ENCODE measurements at regions not wholly inside any gene's neighbourhood (a gene's known extent, or its start where the extent isn't known, plus 50 kb on each side); places are given as distances from the start of the nearest gene placed in this dataset.
A peak's percentile ranks its signal among the peaks of the same experiment; 100 is the strongest.

GRCh38 chr9:105023788-105024187, 95.8 kb upstream of the ABCA1 start:
- no peak for DNase-seq

GRCh38 chr9:105024529-105024928, 96.6 kb upstream of the ABCA1 start:
- DNase-seq = no peak

DNA sequence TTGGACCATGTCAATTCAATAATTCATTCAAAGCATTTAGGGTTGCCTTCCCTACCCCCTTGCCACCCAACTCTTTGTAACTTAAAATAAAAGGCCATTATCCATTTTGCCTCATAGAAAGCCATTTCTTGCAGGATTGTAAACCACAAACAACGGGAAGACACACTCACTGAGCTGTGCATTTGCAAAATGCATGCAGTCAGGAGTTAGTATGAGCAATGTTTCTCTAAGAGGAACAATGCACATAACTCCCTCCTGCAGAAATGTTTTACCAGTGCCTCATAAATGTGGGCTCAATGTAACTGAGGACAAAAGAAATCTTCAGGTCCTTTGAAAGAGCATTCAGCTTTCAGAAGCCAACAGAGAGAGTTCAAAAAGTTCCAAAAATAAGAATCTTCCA, 98.5 kb upstream of the ABCA1 start:
- no peak for DNase-seq

DNA sequence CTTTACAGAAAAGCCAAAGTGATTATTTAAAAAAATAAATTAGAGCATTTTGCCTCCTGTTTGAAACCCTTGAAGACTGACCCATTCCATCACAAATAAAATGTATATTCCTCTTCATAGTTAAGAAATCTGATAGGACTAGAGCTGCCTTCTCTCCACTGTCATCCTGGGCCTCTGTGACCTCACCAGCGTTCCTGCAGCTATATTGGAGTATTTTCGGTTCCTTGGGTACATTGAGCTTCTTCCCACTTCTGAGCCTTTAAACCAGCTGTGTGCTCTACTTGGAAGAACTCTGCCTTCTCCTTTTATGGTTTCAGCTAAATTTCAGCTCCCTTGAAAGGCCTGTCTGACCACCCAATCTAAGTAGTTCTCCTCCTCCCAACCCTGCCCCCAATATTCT, 99.1 kb upstream of the ABCA1 start:
- DNase-seq = no peak

DNA sequence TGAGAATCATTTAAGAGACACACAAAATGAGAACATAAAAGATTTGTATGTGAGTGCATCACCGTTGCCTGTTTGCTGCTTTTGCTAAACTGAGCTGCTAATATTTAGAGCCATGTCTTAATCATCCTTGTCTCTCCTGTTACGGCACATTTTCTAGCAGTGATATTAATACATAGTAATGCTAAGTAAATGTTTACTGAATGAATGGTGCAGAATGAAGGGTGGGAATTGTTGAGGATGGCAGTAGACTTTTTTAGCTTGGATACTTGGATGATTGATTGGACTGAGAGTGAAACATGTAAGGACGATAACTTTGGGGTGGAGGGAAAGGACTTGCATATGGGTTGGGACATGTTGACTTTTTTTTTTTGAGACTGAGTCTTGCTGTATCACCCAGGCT, 102.3 kb upstream of the ABCA1 start:
- DNase-seq = no peak

DNA sequence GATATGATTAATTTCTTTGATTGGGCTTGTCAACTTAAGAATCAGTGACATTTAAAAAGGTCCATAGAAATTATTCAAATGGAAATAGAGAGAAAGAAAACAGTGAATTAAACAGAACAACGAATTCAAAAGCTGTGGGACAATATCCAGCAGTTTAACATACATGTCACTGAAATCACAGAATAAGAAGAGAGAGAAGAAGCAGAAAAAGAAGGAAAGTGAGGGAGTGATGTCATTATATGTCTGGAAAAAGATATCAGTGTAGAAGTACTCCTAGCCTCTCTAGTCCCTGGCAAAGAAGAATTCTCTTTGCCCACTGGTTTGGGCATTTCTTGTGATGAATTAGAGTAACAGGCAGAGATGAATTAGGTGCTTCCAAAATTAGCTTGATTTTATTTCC, 109.2 kb upstream of the ABCA1 start:
- DNase-seq = no peak

DNA sequence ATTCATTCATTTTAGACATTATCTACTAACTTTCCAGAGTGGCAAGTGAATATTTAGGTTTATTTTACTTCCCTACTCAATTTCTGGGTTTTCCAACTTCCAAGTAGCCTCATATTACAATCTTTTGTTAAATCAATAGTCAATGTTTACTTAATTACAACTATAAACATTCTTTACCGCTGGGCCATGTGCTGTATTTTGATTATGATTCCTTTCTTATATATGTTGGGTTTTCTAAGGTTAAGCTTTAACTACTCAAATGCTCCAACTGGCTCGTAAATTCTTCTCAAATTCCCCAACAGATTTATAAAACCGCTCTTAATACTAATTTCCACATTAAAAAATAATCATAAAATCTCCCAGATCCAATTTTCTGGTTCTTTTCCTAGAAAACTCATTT, 110.1 kb upstream of the ABCA1 start:
- no peak for DNase-seq

DNA sequence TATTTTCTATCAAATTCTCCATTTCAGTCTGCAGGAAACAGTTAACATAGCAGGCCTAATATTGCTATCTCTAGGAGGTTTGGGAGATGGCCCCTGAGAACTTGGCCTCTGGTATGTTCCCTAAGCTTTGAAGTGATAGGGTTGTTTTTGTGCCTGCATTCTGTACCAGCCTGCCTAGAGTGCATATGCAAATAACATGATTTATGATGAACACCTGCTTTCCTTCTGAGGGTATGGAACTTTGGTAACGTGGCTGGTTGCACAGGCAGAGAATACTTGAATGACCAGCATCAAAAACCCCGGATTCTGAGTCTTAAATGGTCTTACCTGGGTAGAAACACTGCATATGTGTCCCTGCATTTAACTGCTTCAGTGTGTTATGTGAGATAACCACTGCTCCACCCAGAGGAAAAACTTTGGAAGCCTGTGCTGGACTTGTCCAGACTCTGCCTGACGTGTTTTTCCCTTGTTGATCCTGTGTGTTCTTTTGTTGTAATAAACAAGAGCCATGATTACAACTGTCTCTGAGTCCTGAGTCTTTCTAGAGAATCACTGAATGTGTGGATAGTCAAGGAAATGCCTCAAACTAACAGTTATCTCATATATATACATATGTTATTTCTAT, 111.3 kb upstream of the ABCA1 start:
- no peak for DNase-seq

DNA sequence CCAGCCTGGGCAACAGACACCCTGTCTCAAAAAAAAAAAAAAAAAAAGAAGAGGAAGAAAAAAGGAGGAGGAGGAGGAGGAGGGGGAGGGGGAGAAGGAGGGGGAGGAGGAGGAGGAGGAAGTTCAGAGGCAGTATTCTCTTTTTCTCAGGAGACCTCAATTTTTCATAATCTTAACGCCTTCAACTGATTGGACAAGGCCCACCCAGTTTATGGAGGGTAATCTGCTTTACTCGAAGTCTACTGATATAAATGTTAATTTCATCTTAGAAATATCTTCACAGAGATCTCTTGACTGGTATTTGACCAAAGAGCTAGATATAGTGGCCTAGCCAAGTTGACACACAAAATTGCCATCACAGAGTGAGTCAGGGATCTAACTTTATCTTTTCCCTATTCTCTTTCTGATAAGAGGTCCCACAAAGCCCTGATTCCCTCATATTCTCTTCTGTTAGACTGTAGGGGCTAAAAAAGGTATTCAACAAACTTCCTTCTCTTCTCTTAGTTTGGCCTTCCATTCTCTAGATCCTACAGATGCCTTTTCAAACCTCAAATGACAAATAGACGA, 115.5 kb upstream of the ABCA1 start:
- no peak for DNase-seq

DNA sequence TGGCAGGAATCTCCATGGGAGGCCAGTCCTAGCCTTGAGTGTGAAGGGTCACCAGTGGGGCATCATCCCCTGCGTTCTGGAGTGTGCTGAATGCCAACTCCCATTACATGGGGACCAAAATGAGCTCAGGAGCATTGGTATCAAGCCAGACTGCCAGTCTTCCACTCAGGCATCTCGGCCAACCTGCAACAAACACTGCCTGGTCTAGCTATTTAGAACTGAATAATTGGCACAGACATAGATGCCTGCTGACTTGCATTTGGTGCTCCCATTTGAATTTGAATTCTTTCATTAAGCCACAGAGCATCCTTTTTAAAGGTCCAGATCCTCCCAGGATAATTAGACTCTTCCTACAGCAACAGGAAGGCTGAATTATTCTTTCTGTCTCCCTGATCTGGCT, 116.6 kb upstream of the ABCA1 start:
- no peak for DNase-seq

DNA sequence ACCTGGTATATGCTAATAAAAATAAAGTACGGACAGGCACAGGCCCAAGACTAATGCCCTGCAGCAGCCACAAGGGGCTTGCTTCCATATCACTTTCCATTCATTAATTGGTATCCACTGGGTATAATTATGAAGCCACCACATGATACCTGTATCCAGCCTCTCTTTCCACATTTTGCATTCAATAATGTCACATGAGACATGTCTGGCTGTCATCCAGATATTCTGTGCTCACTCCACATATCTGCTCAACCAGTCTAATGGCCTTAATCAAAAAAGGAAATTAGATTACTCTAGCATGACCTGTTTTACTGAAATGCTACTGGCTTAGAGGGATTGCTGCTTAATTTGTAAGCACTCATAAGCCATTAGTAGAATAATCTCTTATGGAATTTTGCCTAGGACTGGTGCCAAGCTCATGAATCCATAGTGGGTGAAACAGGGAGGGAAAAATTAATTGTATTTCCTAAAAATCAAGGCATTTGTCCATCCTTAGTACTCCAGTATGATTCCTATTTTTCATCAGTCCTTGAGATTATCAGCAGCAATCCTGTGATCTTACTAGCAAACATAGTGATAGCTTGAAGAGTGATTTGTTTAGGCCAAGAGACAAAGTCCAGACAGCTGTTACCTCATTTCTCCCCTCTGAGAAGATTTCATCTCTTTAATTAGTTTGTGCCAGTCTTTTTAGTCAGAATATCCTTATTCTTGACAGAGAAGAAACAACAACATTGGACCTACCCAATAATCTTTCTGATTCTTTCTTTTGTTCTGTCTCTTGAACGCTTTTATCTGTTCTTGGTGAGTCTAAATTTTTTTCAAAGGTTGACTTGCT, 119.2 kb upstream of the ABCA1 start:
- no peak for DNase-seq

DNA sequence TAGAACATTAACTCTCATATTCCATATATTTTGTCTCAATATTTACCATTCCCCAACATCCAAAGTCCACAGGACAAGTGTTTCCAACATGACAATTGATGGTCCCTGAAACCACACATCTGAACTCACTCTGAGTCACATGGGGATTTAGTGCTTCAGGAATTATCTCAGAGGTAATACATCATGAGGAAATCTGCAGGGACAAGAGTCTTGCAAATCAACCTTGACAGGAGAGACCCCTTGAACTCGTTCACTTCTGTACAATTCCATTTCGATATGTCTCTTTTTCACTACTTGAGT, 119.7 kb upstream of the ABCA1 start:
- DNase-seq = no peak

GRCh38 chr9:105048331-105048730, 120.4 kb upstream of the ABCA1 start:
- DNase-seq = no peak

DNA sequence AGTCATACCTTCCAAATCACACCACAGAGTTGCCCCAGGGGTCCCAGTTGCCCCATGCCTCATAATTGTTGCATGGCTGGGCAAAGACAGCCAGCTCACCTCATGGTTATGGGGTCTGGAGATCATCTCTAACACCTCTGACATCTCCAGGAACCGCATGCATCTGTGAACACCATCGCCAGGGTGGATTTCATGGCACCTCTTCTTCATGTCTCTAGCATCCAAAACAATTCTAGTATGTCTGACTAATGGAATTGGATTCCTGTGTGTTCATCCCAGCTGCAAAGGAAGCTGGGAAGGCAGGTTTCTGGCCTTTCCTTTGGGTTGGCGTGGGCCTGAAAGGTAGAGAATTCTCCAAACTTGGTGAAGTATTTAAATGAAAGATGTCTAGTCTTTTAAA, 122.3 kb upstream of the ABCA1 start:
- DNase-seq = no peak

DNA sequence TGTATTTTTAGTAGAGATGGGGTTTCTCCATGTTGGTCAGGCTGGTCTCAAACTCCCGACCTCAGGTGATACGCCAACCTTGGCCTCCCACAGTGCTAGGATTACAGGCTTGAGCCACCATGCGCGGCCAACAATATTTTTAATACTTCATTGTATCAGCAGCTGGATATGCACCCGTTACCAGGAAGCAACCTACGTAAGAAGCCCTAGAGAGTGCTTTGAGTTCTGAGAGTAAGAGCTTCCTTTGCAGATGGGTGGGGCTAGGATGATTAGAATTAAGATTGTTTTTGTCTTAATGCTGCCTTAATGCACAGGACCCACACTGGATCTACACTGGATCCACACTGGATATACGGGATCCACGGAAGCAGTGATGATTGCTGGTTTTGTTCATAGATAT, 123.9 kb upstream of the ABCA1 start:
- DNase-seq = no peak

DNA sequence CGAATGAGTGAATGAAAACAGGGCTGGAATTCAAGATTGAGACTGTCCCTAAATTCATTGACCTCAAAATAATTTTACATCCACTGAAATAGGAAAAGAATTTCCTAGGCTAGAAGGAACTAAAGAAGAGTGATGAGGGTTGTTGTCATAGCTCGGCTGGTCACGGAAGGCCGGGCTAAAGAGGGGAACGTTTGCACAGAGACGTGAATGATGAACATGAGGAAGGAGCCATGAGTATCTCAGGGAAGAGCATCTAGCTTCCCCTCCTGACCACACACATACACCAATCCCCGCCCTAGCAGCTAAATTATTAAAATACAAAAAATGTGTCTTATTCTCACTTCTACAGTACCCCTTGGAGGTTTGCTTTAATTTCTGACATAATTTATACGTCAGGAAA, 124.4 kb upstream of the ABCA1 start:
- no peak for DNase-seq

DNA sequence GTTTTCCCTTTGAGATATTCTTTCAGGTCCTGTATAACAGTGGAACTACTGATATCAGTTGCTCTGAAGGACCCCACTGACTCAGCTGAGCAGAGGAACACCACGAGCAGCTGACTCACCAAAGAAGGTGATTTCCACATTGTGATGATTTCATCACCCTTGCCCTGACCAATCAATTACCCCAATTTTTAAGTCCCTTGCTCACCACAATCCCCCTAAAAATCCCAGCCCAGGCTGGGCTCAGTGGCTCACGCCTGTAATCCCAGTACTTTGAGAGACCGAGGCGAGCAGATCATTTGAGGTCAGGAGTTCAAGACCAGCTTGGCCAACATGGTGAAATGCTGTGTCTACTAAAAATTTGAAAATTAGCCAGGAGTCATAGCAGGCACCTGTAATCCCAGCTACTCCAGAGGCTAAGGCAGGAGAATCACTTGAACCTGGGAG, 125.3 kb upstream of the ABCA1 start:
- DNase-seq = peak; percentile 17 to 37

GRCh38 chr9:105054491-105054890, 126.5 kb upstream of the ABCA1 start:
- DNase-seq = no peak

- no peak for DNase-seq
Observed at GRCh38 chr9:105055917-105056316, 128.0 kb upstream of the ABCA1 start.

DNA sequence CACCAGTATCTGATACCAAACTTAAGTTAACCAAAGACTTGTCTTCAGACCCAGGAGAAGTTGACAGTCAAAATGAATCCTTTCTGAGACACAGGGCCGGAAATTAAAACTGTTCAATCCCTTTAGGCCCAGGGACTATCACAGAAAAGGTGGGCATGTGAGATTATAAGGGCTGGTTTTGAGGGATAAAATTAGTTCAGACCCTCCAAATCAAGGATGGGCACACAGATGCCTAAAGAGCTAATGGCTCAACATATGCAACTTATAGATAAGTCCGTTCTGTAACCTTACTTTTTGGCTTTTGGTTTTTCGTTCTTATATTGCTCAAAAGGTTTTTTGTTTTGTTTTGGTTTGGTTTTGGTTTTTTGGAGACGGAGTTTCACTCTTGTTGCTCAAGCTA, 129.6 kb upstream of the ABCA1 start:
- no peak for DNase-seq

- no peak for DNase-seq
Observed at GRCh38 chr9:105059252-105059651, 131.3 kb upstream of the ABCA1 start.

DNA sequence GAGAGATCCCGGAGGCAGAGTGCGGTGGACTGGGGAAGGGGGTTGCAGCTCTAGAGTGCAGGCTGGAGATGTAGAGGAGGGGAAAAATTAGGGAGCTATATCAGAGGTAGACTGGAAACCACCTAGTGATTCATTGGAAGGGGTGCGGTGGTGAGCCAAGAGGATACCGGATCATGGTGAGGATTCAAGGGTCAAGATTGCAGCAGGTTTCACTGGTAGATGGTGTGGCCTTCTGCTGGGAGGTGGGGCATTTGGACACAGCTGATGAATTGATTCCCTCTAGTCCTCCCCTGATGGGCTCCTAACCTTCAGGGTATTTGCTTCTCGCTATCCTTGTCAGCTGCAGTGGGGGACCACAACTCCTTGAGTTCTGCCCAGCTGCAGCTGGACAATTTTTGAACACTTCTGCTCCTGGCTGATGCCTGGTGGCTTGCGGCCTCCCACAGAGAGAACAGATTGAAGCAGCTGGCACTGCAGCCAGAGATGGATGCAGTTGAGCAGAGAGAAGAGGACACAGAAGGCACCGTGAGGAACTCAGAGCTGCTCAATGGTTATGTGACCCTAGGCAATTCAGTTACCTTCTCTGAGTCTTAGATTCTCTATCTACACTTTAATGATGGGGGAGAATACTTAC, 134.4 kb upstream of the ABCA1 start:
- DNase-seq = no peak

DNA sequence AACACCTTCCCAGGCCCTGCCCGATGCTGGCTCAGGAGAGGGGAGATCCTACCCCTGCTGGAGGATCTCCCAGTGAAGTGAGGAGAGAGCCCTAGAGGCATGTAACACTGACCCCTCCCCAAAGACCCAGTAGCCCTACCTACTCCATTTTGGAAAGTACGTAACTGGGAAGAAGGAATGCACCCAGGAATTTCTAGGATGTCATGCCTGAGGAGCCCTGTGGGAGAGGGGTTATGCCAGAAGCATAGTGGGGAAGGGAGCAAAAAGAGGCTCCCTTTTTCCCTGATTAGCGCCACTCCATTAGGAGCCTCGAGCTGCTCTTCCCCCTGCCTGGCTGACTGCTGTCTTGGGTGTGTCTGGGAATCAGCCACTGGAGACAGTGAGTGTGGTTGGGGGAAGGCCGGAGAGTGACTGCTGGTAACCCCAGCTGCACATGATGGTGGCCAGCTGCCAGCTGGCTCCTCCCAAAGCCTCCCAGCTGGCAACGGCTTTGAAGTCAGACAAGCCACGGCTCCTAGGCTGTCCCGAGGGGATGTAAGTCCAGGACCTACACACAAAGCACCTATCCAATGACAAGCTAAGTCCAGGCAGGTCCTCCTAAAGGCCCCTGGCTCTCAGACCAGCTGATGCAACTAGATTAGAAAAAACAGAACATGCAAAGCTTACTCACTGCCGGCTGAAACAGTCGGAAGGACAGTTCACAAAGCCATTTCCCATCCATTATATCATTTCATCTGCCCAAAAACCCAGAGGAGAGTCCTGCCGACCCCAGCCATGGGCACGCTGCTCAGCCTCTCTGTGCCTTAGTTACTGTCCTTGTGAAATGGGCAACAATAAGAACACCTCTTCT, 136.5 kb upstream of the ABCA1 start:
- DNase-seq = no peak
